ENCODE measurements at regions not wholly inside any gene's neighbourhood (a gene's known extent, or its start where the extent isn't known, plus 50 kb on each side); places are given as distances from the start of the nearest gene placed in this dataset.
"Not testable (repeated sequence)": the region's sequence is repeated elsewhere in the genome, so short reads cannot be mapped to it uniquely, and the experiment has no call there.

DNA sequence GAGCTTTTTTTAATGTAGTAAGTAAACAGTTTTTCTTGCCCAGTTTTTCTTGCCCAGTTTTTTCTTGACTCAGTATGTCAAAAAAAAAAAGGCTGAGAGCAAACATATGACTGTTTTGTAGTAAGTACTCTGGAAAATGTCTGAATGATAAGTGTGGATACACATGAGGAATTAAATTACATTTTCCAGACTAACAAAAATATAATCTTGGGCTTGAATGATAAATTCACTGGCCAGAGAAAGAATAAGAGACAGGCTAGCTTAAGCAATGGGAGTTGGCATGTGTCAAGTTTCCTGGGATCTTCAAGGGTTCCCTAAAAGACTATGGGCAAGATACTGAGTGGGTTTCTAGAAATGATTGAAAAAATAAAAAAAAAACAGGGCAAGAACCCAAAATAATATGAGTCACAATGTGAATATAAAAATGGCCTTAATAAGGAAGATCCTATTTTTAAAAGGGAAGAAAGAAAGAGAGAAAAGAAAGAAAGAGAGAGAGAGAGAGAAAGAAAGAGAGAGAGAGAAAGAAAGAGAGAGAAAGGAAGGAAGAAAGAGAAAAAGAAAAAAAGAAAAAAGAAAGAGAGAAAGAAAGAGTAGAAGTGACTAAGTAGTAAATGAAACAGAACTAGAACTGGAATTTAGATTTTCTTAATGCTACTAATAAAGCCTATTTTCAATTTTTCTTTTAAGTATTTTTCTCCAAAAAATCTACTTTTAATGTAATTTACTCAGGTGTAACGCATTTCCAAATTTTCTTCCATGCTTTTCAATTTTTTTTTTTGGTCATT, 60.2 kb downstream of the TFPI2 start:
- Mint-ChIP-seq H3K9me3 (no peaks in the 10 kb centered on the region), H3K4me1 (no peaks in the 10 kb centered on the region), H3K27ac (no peak overlapping the region), H3K36me3 (no peaks in the 10 kb centered on the region), H3K4me3 (no peak overlapping the region), H3K27me3 (peaks cover 2% of the 10 kb centered on the region)
- POLR2A ChIA-PET, result no interaction called here
- DNase-seq (no peak), ATAC-seq (ENCODE audit: low read depth) (no peak)

DNA sequence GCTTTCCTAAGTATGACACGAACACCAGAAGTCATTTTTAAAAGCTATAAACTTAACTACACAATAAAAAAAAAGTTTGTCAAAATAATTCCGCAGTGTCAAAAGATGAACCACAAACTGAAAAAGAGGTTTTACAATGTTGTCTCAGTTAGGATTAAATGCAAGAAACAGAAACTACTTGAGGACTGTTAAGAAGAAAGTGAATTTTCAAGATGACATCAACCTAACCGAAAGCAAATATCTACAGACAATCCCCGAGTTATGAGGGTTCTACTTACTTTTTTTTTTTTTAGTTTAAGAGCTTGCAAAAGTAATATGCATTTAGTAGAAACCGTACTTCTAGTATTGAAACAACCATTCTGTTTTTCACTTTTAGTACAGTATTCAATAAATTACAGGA, 62.3 kb downstream of the TFPI2 start:
- Mint-ChIP-seq H3K4me1 (no peaks in the 10 kb centered on the region), H3K4me3 (no peak overlapping the region), H3K27me3 (peaks cover 2% of the 10 kb centered on the region), H3K27ac (no peak overlapping the region), H3K9me3 (no peaks in the 10 kb centered on the region), H3K36me3 (no peaks in the 10 kb centered on the region)
- DNase-seq (no peak), ATAC-seq (ENCODE audit: low read depth) (no peak)
- POLR2A ChIA-PET, result no interaction called here

DNA sequence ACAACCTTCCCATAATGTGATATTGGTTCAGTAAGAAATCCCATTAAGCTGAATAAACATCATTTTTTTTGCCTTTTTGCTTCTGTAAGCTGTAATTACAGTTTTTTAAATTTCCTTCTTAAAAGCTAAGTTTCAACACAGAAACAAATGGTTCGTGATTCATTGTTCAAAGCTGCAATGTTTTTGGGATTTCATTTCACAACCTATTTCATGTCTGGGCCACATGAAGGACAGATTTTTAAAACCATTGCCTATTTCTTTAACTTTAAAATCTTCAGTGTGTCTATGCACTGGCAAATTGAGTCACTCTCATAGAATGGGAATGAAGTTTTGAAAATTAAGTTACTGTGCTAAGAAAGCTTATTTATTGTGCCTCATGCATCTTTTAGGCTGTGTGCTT, 66.9 kb downstream of the TFPI2 start:
- no peak overlapping the region for H3K27ac Mint-ChIP-seq
- ATAC-seq (ENCODE audit: low read depth), result no peak
- DNase-seq, result no peak
- POLR2A ChIA-PET, result no interaction called here
- H3K27me3 Mint-ChIP-seq, result peaks cover 2% of the 10 kb centered on the region
- no peaks in the 10 kb centered on the region for H3K9me3 Mint-ChIP-seq
- H3K4me1 Mint-ChIP-seq, result no peaks in the 10 kb centered on the region
- H3K4me3 Mint-ChIP-seq, result no peak overlapping the region
- H3K36me3 Mint-ChIP-seq, result no peaks in the 10 kb centered on the region

DNA sequence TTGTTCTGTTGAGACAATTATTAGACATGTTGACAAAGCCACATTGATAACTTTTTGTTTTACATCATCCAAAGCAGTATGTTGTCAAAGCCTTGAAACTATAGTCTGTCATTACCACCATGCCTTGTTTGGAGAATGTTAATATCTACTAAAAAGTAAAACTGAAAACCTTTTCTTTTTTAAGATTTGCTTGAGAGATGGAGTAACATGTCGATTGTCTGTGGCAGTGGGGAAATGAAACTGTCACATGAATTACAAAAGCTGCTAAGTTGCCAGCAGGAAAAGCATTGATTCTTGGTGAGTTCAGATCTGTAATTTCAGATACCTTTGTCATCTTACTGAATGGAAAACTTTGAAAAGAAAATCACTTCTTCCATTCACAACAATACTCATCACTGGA, 69.1 kb downstream of the TFPI2 start:
- H3K27me3 Mint-ChIP-seq, result no peaks in the 10 kb centered on the region
- POLR2A ChIA-PET, result no interaction called here

DNA sequence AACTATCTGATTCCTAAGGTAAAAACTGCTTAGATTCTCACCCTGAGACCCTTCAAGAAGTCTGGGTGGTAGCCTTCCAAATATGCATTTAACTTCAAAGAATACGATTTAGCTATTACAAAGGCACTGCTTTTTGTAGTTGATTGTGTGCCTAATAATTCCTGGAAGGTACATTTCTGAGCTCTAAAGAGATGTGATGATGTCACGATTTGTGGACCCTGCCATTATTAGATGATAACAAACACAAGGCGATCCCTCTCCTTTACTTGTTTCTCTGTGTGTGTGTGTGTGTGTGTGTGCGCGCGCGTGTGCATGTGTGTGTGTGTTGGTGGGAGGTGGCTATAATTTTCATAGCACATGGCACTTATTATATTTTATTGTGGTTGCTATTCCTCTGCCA, 70.9 kb downstream of the TFPI2 start:
- Mint-ChIP-seq H3K36me3 (no peaks in the 10 kb centered on the region), H3K9me3 (no peaks in the 10 kb centered on the region), H3K27ac (no peak overlapping the region), H3K4me3 (no peak overlapping the region), H3K27me3 (no peaks in the 10 kb centered on the region), H3K4me1 (no peaks in the 10 kb centered on the region)
- POLR2A ChIA-PET, result no interaction called here
- ATAC-seq (ENCODE audit: low read depth) (no peak), DNase-seq (no peak)

More for the DNA sequence above, 69.1 kb downstream of the TFPI2 start:
- no peaks in the 10 kb centered on the region for H3K4me1 Mint-ChIP-seq
- no peaks in the 10 kb centered on the region for H3K36me3 Mint-ChIP-seq
- no peak overlapping the region for H3K27ac Mint-ChIP-seq
- no peak overlapping the region for H3K4me3 Mint-ChIP-seq
- DNase-seq (no peak), ATAC-seq (ENCODE audit: low read depth) (no peak)
- H3K9me3 Mint-ChIP-seq, result no peaks in the 10 kb centered on the region

DNA sequence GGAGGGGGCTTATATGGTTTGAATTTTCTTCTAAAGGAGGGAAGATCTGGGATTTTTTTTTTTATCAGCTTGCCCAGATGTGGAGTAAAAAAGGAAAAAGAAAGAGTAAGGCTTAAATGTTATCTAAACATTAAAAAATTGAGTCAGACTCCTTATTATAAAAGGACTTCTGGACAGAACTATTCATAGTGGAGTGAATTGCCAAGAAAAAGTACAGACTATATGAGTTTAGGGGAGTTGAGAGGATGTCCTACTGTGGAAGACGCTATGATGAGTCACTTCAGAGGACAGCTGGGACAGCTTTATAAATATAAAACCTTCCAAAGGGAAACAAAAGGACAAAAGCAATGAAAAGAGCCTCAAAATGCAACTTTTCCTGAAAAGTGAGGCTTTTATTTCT, 73.0 kb downstream of the TFPI2 start:
- no peak overlapping the region for H3K4me3 Mint-ChIP-seq
- POLR2A ChIA-PET, result no interaction called here
- DNase-seq (no peak), ATAC-seq (ENCODE audit: low read depth) (no peak)
- H3K27ac Mint-ChIP-seq, result no peak overlapping the region
- H3K27me3 Mint-ChIP-seq, result no peaks in the 10 kb centered on the region
- no peaks in the 10 kb centered on the region for H3K36me3 Mint-ChIP-seq
- H3K9me3 Mint-ChIP-seq, result no peaks in the 10 kb centered on the region
- no peaks in the 10 kb centered on the region for H3K4me1 Mint-ChIP-seq

DNA sequence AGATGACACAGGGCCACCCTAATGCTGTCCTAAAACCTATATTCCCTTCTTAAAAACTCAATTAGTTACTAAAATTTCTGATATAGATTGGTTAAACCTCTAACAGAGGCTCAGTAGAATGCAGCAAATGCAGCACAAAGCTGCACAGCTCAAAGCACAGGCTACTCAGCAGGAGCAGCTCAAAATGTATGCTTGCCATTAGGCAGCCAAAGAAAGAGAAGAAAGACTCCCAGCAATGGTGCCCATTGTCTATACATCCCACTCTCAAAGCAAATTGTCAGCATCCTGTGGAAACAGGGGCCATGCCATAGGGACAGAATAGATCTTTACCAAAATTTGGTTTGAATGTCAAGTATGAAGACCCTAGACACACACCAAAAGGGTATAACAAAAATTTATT, 73.5 kb downstream of the TFPI2 start:
- ATAC-seq (ENCODE audit: low read depth), result no peak
- no peak overlapping the region for H3K4me3 Mint-ChIP-seq
- H3K9me3 Mint-ChIP-seq, result no peaks in the 10 kb centered on the region

DNA sequence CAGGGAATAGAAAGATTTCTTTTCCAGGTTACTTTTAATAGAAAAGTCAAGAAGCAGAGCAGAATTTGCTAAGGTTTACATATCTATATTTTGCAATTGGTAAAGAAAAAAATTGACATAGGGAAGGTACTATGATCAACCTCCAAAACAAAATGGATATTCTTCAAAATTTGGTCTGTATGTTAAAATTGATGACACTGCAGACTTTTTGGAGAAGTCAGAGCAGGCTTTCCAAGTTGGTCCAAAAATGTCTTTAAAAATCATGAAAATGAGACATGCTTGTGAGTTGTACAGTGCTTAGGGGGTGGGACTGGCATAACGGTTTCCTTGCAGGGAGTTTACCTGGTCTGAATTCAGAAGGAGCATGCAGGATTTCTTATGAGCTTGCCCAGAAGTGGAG, 77.0 kb downstream of the TFPI2 start:
- ATAC-seq (ENCODE audit: low read depth), result no peak
- H3K27me3 Mint-ChIP-seq, result no peaks in the 10 kb centered on the region
- POLR2A ChIA-PET, result no interaction called here

More for the DNA sequence above, 73.5 kb downstream of the TFPI2 start:
- Mint-ChIP-seq H3K27ac (no peak overlapping the region), H3K27me3 (no peaks in the 10 kb centered on the region), H3K4me1 (no peaks in the 10 kb centered on the region), H3K36me3 (no peaks in the 10 kb centered on the region)
- no peak for DNase-seq
- POLR2A ChIA-PET, result no interaction called here

DNA sequence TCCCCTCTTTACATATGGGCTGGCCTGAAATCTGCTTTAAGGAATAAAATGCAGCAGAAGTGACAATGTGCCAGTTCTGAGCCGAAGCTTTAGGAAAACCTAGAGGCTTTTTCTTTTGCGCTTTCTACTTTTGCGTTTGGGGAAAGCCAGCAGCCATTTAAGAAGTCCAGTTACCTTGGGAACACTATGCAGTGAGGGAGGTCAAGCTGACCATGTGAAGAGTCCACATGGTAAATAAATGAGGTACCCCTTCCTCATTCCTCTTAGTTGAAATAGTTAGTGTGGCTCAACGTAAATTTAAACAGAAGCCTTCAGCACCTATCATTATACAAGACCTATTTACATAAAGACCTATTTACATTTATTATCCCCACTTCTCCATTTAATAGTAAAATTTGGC, 78.5 kb downstream of the TFPI2 start:
- H3K27ac Mint-ChIP-seq, result no peak overlapping the region

More for the DNA sequence above, 77.0 kb downstream of the TFPI2 start:
- Mint-ChIP-seq H3K9me3 (no peaks in the 10 kb centered on the region), H3K4me1 (no peaks in the 10 kb centered on the region), H3K36me3 (no peaks in the 10 kb centered on the region), H3K4me3 (no peak overlapping the region), H3K27ac (no peak overlapping the region)
- no peak for DNase-seq

DNA sequence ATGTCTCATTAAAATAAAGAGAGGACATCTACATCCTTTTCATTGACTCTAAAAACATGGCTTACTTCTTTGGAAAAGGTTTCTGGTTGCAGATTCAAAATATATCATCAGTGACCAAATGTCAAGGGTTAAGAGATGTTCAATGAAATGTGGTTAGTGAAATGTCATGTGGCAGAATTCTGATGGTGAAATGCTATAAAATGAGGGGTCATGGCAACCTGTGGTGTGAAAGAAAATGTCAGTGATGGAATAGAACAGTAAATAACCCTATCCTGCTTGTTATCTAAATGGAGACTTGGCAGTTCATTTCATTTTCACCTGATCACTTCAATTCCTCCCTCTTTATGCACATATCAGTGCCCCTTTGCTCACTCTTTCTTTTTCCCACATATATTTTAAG, 79.4 kb downstream of the TFPI2 start:
- Mint-ChIP-seq H3K4me3 (no peak overlapping the region), H3K9me3 (no peaks in the 10 kb centered on the region), H3K27ac (no peak overlapping the region), H3K4me1 (no peaks in the 10 kb centered on the region), H3K36me3 (no peaks in the 10 kb centered on the region), H3K27me3 (no peaks in the 10 kb centered on the region)
- no peak for ATAC-seq (ENCODE audit: low read depth)
- POLR2A ChIA-PET, result no interaction called here
- DNase-seq, result no peak

More for the DNA sequence above, 78.5 kb downstream of the TFPI2 start:
- ATAC-seq (ENCODE audit: low read depth), result no peak
- DNase-seq, result no peak
- H3K4me3 Mint-ChIP-seq, result no peak overlapping the region
- no peaks in the 10 kb centered on the region for H3K4me1 Mint-ChIP-seq
- no peaks in the 10 kb centered on the region for H3K9me3 Mint-ChIP-seq
- POLR2A ChIA-PET, result no interaction called here
- H3K27me3 Mint-ChIP-seq, result no peaks in the 10 kb centered on the region
- H3K36me3 Mint-ChIP-seq, result no peaks in the 10 kb centered on the region

DNA sequence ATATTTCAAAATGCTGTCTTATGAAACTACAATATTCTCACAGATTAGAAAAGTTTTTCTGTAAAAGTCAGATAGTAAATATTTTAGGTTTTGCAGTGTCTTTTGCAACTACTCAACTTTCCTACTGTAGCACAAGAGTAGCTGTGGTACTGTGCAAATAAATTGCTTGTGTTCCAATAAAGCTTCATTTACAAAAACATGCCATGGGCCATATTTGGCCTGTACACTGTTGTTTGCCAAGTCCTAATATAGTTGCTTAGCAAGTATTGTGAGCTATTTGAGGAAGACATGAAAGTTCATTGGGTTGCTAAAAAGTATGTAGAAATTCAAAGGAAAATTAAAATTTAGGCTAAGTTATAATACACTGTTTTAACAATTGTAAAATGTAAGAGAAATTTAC, 80.0 kb downstream of the TFPI2 start:
- H3K27ac Mint-ChIP-seq, result no peak overlapping the region
- POLR2A ChIA-PET, result no interaction called here
- DNase-seq (no peak), ATAC-seq (ENCODE audit: low read depth) (no peak)
- H3K4me3 Mint-ChIP-seq, result no peak overlapping the region
- H3K9me3 Mint-ChIP-seq, result no peaks in the 10 kb centered on the region
- no peaks in the 10 kb centered on the region for H3K27me3 Mint-ChIP-seq
- H3K36me3 Mint-ChIP-seq, result no peaks in the 10 kb centered on the region
- H3K4me1 Mint-ChIP-seq, result no peaks in the 10 kb centered on the region

DNA sequence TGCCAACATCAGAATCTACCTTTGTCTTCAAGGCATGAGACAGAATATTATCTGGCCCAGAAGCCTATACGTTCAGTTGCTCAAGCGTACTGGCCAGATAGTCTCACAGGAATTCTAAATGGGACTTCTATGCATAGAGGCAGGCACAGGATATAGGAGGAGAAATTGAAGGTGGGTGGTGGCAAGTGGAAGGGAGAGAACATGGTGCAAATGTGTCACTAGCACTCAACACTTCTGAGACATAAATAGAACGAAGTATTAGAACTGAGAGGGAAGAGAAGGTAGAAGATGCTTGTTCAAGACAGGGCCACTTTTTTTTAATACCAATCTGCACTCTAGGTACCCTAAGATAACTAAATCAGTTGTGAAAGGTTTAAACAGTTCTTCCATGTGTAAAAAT, 85.8 kb downstream of the TFPI2 start:
- DNase-seq (no peak), ATAC-seq (ENCODE audit: low read depth) (no peak)
- no peaks in the 10 kb centered on the region for H3K4me1 Mint-ChIP-seq
- H3K27ac Mint-ChIP-seq, result no peak overlapping the region
- no peak overlapping the region for H3K4me3 Mint-ChIP-seq
- no peaks in the 10 kb centered on the region for H3K27me3 Mint-ChIP-seq
- H3K9me3 Mint-ChIP-seq, result no peaks in the 10 kb centered on the region
- H3K36me3 Mint-ChIP-seq, result no peaks in the 10 kb centered on the region
- POLR2A ChIA-PET, result no interaction called here

DNA sequence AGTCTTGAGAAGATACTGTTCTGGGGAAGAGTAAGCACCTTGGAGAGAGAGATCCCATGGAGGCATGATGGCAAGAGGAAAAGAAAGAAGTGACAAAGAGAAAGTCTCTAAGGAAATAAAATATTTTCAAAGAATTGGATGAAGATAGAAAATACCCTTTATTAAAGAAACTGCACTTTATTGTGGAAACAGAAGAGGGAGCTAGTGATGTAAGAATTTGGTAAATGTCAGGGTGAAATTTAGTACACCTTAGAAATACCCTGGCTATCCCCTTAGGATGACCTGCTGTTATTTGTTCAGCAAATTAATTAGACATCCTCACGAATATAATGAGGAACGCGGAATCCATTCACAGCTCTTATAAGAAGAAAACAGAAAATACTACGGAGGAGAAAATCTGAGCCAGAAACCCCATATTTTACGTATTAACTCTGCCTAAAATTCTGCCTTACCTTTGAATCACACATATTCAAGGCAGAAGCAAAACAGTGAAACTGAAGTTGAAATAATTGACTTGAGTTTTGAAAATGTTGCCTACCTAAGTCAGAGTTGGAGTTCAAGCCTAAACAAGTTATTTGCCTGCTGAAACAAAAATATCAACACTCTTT, 90.7 kb downstream of the TFPI2 start:
- no peaks in the 10 kb centered on the region for H3K4me1 Mint-ChIP-seq
- H3K27ac Mint-ChIP-seq, result no peak overlapping the region
- POLR2A ChIA-PET, result no interaction called here
- DNase-seq (no peak), ATAC-seq (ENCODE audit: low read depth) (no peak)
- H3K9me3 Mint-ChIP-seq, result no peaks in the 10 kb centered on the region
- H3K4me3 Mint-ChIP-seq, result no peak overlapping the region
- no peaks in the 10 kb centered on the region for H3K36me3 Mint-ChIP-seq
- H3K27me3 Mint-ChIP-seq, result no peaks in the 10 kb centered on the region

DNA sequence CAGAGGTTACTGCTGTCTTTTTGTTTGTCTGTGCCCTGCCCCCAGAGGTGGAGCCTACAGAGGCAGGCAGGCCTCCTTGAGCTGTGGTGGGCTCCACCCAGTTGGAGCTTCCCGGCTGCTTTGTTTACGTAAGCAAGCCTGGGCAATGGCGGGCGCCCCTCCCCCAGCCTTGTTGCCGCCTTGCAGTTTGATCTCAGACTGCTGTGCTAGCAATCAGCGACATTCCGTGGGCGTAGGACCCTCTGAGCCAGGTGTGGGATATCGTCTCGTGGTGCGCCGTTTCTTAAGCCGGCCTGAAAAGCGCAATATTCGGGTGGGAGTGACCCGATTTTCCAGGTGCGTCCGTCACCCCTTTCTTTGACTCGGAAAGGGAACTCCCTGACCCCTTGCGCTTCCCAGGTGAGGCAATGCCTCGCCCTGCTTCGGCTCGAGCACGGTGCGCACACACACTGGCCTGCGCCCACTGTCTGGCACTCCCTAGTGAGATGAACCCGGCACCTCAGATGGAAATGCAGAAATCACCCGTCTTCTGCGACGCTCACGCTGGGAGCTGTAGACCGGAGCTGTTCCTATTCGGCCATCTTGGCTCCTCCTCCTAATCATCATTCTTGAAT, 97.4 kb downstream of the TFPI2 start:
- ATAC-seq (ENCODE audit: low read depth); H3K4me1 Mint-ChIP-seq; H3K36me3 Mint-ChIP-seq; H3K27me3 Mint-ChIP-seq; H3K9me3 Mint-ChIP-seq; H3K27ac Mint-ChIP-seq; H3K4me3 Mint-ChIP-seq; POLR2A ChIA-PET; DNase-seq: not testable (repeated sequence)
